Trophoblast cell (in vitro differentiated cells and primary cell): ENCODE measurements at regions not wholly inside any gene's neighbourhood (a gene's known extent, or its start where the extent isn't known, plus 50 kb on each side); places are given as distances from the start of the nearest gene placed in this dataset.

Experiments
- DNase-seq, 2 donors: peaks; one replicate each; pipeline ENCODE4 v3.0.0-alpha.2; 2016
- H2AFZ ChIP-seq: 2 replicates; pipeline ENCODE4 v1.6.1; 2013; ENCODE audit warnings: low read length, moderate library complexity, mild to moderate bottlenecking; ENCODE audit not compliant: insufficient read depth, poor library complexity
- H2AK5ac ChIP-seq: 2 replicates; pipeline ENCODE4 v1.6.1; 2013; ENCODE audit warnings: mild to moderate bottlenecking, low read length
- H2BK120ac ChIP-seq: 2 replicates; pipeline ENCODE4 v1.6.1; 2013; ENCODE audit warnings: low read length, mild to moderate bottlenecking, moderate library complexity; ENCODE audit not compliant: insufficient read depth, poor library complexity
- H2BK12ac ChIP-seq: 2 replicates; pipeline ENCODE4 v1.6.1; 2013; ENCODE audit warnings: mild to moderate bottlenecking, low read length, moderate library complexity
- H2BK5ac ChIP-seq: 2 replicates; pipeline ENCODE4 v1.6.1; 2013; ENCODE audit warnings: low read length, low read depth, moderate library complexity, mild to moderate bottlenecking; ENCODE audit not compliant: poor library complexity
- H3K14ac ChIP-seq: 2 replicates; pipeline ENCODE4 v1.6.1; 2013; ENCODE audit warnings: mild to moderate bottlenecking, low read length
- H3K18ac ChIP-seq: 2 replicates; pipeline ENCODE4 v1.6.1; 2013; ENCODE audit warnings: mild to moderate bottlenecking, low read length
- H3K23ac ChIP-seq: 2 replicates; pipeline ENCODE4 v1.6.1; 2013; ENCODE audit warnings: low read length
- H3K27ac ChIP-seq: 2 replicates; pipeline ENCODE4 v1.5.1; 2013; ENCODE audit warnings: low read depth, mild to moderate bottlenecking, inconsistent platforms, low read length, moderate library complexity
- H3K27me3 ChIP-seq: 2 replicates; pipeline ENCODE4 v1.6.1; 2013; ENCODE audit warnings: inconsistent platforms, mild to moderate bottlenecking, low read length, moderate library complexity; ENCODE audit not compliant: insufficient read depth
- H3K36me3 ChIP-seq, 2 experiments: 1 replicate in 1 of 2; 2 replicates in 1 of 2; pipeline ENCODE4 v1.6.1; 2013; ENCODE audit warnings: low read length in 2 of 2, mild to moderate bottlenecking in 2 of 2, moderate library complexity in 1 of 2; ENCODE audit not compliant: insufficient read depth in 2 of 2, control insufficient read depth in 1 of 2
- H3K4ac ChIP-seq: 2 replicates; pipeline ENCODE4 v1.6.1; 2013; ENCODE audit warnings: low read depth, mild to moderate bottlenecking, low read length, moderate library complexity
- H3K4me1 ChIP-seq, 2 experiments: 1 replicate in 1 of 2; 2 replicates in 1 of 2; pipeline ENCODE4 v1.6.1; 2013; ENCODE audit warnings: low read length in 2 of 2, mild to moderate bottlenecking in 2 of 2, moderate library complexity in 1 of 2; ENCODE audit not compliant: insufficient read depth in 2 of 2, control insufficient read depth in 1 of 2
- H3K4me2 ChIP-seq: 2 replicates; pipeline ENCODE4 v1.6.1; 2013; ENCODE audit warnings: inconsistent platforms, mild to moderate bottlenecking, low read length, moderate library complexity
- H3K4me3 ChIP-seq: 2 replicates; pipeline ENCODE4 v1.5.1; 2013; ENCODE audit warnings: mild to moderate bottlenecking, low read depth, low read length, inconsistent platforms
- H3K79me1 ChIP-seq: one replicate; pipeline ENCODE4 v1.6.1; 2013; ENCODE audit warnings: low read length
- H3K79me2 ChIP-seq: 2 replicates; pipeline ENCODE4 v1.6.1; 2013; ENCODE audit warnings: low read length, mild to moderate bottlenecking; ENCODE audit not compliant: control insufficient read depth, insufficient read depth, poor library complexity
- H3K9ac ChIP-seq: 2 replicates; pipeline ENCODE4 v1.6.1; 2013; ENCODE audit warnings: mild to moderate bottlenecking, low read length
- H3K9me3 ChIP-seq: 2 replicates; pipeline ENCODE4 v1.6.1; 2013; ENCODE audit warnings: low read depth, mild to moderate bottlenecking, control low read depth, inconsistent platforms, low read length; ENCODE audit not compliant: insufficient read depth
- H4K12ac ChIP-seq: 2 replicates; pipeline ENCODE4 v1.6.1; 2013; ENCODE audit warnings: low read depth, mild to moderate bottlenecking, low read length, moderate library complexity
- H4K8ac ChIP-seq: 2 replicates; pipeline ENCODE4 v1.6.1; 2013; ENCODE audit warnings: low read depth, mild to moderate bottlenecking, low read length, moderate library complexity
- H4K91ac ChIP-seq: one replicate; pipeline ENCODE4 v1.6.1; 2013; ENCODE audit warnings: low read depth, mild to moderate bottlenecking, low read length, moderate library complexity
- WGBS: extraction: QIAGEN DNeasy Blood & Tissue Kit; methylation state at CpG from one replicate; pipeline ENCODE4 v1.1.7; 2013; ENCODE audit warnings: missing lambda C conversion rate; ENCODE audit not compliant: insufficient read length, insufficient coverage; ENCODE audit errors: extremely low coverage; 5-methylcytosine and 5-hydroxymethylcytosine counted together

- Histone ChIP-seq H3K79me1 (no peaks in the 10 kb centered on the region), H3K4me2 (no peak overlapping the region), H3K27me3 (no peaks in the 10 kb centered on the region), H3K4ac (no peak overlapping the region), H4K12ac (no peak overlapping the region), H3K9ac (no peak overlapping the region), H3K36me3 (no peaks in the 10 kb centered on the region), H3K79me2 (no peaks in the 10 kb centered on the region), H3K9me3 (no peaks in the 10 kb centered on the region), H3K14ac (no peak overlapping the region), H3K27ac (no peak overlapping the region), H4K8ac (no peak overlapping the region), H3K4me3 (no peak overlapping the region), H3K4me1 (no peaks in the 10 kb centered on the region), H2BK5ac (no peak overlapping the region), H2AFZ (no peak overlapping the region), H3K23ac (no peak overlapping the region), H3K18ac (no peak overlapping the region), H2AK5ac (no peak overlapping the region), H2BK12ac (no peak overlapping the region), H2BK120ac (no peak overlapping the region), H4K91ac (no peak overlapping the region)
- DNase-seq, result no peak
- WGBS, result no CpG with 5 or more reads among the region's 6 CpGs
These were observed 854.6 kb downstream of the TRIML1 start for GRCh38 chr4:188993871-188994270.

- Histone ChIP-seq H4K12ac (no peak overlapping the region), H3K79me1 (no peaks in the 10 kb centered on the region), H2AK5ac (no peak overlapping the region), H3K36me3 (no peaks in the 10 kb centered on the region), H3K4me3 (no peak overlapping the region), H3K27me3 (no peaks in the 10 kb centered on the region), H3K9me3 (peaks cover 5% of the 10 kb centered on the region), H2BK12ac (no peak overlapping the region), H3K4ac (no peak overlapping the region), H2AFZ (no peak overlapping the region), H3K4me2 (no peak overlapping the region), H3K79me2 (no peaks in the 10 kb centered on the region), H4K91ac (no peak overlapping the region), H4K8ac (no peak overlapping the region), H2BK5ac (no peak overlapping the region), H3K9ac (no peak overlapping the region), H3K4me1 (no peaks in the 10 kb centered on the region), H3K14ac (no peak overlapping the region), H3K23ac (no peak overlapping the region), H2BK120ac (no peak overlapping the region), H3K27ac (no peak overlapping the region), H3K18ac (no peak overlapping the region)
- no CpG with 5 or more reads among the region's 12 CpGs for WGBS
- no peak for DNase-seq
These were observed 862.2 kb downstream of the TRIML1 start for GRCh38 chr4:189001283-189001970.

GRCh38 chr4:189001971-189002450 lies 862.8 kb downstream of the TRIML1 start:
- H4K8ac ChIP-seq, result no peak overlapping the region
- peak in 1 of 2 donors; percentile 32 for DNase-seq
- H2BK120ac ChIP-seq, result no peak overlapping the region
- H4K91ac ChIP-seq, result no peak overlapping the region
- H3K79me1 ChIP-seq, result no peaks in the 10 kb centered on the region
- H2BK12ac ChIP-seq, result no peak overlapping the region
- H4K12ac ChIP-seq, result no peak overlapping the region
- H3K4me1 ChIP-seq, result no peaks in the 10 kb centered on the region
- H3K36me3 ChIP-seq, result no peaks in the 10 kb centered on the region
- H3K9ac ChIP-seq, result no peak overlapping the region
- H2AFZ ChIP-seq, result no peak overlapping the region
- no peak overlapping the region for H3K23ac ChIP-seq
- H3K79me2 ChIP-seq, result no peaks in the 10 kb centered on the region
- H3K27me3 ChIP-seq, result no peaks in the 10 kb centered on the region
- no peak overlapping the region for H3K27ac ChIP-seq
- no peak overlapping the region for H3K4me2 ChIP-seq
- H2BK5ac ChIP-seq, result no peak overlapping the region
- no CpG with 5 or more reads among the region's 15 CpGs for WGBS
- H3K9me3 ChIP-seq, result peaks cover 5% of the 10 kb centered on the region
- H3K14ac ChIP-seq, result no peak overlapping the region
- H3K4me3 ChIP-seq, result no peak overlapping the region
- H3K18ac ChIP-seq, result no peak overlapping the region
- H3K4ac ChIP-seq, result no peak overlapping the region
- H2AK5ac ChIP-seq, result no peak overlapping the region

- no peak overlapping the region for H3K27ac ChIP-seq
- H4K8ac ChIP-seq, result no peak overlapping the region
- H2BK120ac ChIP-seq, result no peak overlapping the region
- H3K79me1 ChIP-seq, result no peaks in the 10 kb centered on the region
- no peak overlapping the region for H2BK5ac ChIP-seq
- H3K9ac ChIP-seq, result no peak overlapping the region
- H3K9me3 ChIP-seq, result peaks cover 5% of the 10 kb centered on the region
- H3K23ac ChIP-seq, result no peak overlapping the region
- H3K4me3 ChIP-seq, result no peak overlapping the region
- H2AFZ ChIP-seq, result no peak overlapping the region
- no peak overlapping the region for H3K4me2 ChIP-seq
- no peak overlapping the region for H3K4ac ChIP-seq
- no peak overlapping the region for H2BK12ac ChIP-seq
- WGBS, result no CpG with 5 or more reads among the region's 10 CpGs
- H3K36me3 ChIP-seq, result no peaks in the 10 kb centered on the region
- H3K18ac ChIP-seq, result no peak overlapping the region
- no peak overlapping the region for H4K12ac ChIP-seq
- no peaks in the 10 kb centered on the region for H3K27me3 ChIP-seq
- no peaks in the 10 kb centered on the region for H3K79me2 ChIP-seq
- H2AK5ac ChIP-seq, result no peak overlapping the region
- H4K91ac ChIP-seq, result no peak overlapping the region
- DNase-seq, result peak in 1 of 2 donors; percentile 20
- H3K4me1 ChIP-seq, result no peaks in the 10 kb centered on the region
- no peak overlapping the region for H3K14ac ChIP-seq
These were observed 863.2 kb downstream of the TRIML1 start for GRCh38 chr4:189002475-189002874.
